CD14-positive monocyte (primary cell): ENCODE measurements at regions not wholly inside any gene's neighbourhood (a gene's known extent, or its start where the extent isn't known, plus 50 kb on each side); places are given as distances from the start of the nearest gene placed in this dataset.

Experiments used
- DNase-seq, 3 donors: peaks; one replicate each; pipeline ENCODE4 v3.0.0-alpha.2; 2011 to 2022
- H2AFZ ChIP-seq: 2 replicates; pipeline ENCODE4 v1.6.0; 2012; ENCODE audit warnings: mild to moderate bottlenecking, low read depth, low read length, inconsistent platforms; ENCODE audit not compliant: insufficient read depth, poor library complexity, severe bottlenecking
- H3K27ac ChIP-seq, 2 donors: 1 replicate in 1 of 2; 2 replicates in 1 of 2; pipeline ENCODE4 v1.5.1; 2012 to 2013; ENCODE audit warnings: low read length in 2 of 2, control low read depth in 1 of 2, inconsistent platforms in 1 of 2, low read depth in 1 of 2, mild to moderate bottlenecking in 1 of 2
- H3K27me3 ChIP-seq, 2 donors: one replicate each; pipeline versions ENCODE4 v1.6.0 to v1.6.1; 2011 to 2013; ENCODE audit warnings: low read length in 2 of 2; ENCODE audit not compliant: control insufficient read depth in 2 of 2, insufficient read depth in 2 of 2
- H3K36me3 ChIP-seq, 2 donors: replicated peaks in 1 of 2; 1 replicate in 1 of 2; 2 replicates in 1 of 2; pipeline versions ENCODE4 v1.5.1 to v1.6.1; 2012 to 2013; ENCODE audit warnings: low read length in 2 of 2, control low read depth in 1 of 2, inconsistent platforms in 1 of 2, mild to moderate bottlenecking in 1 of 2; ENCODE audit not compliant: insufficient read depth in 2 of 2, control insufficient read depth in 1 of 2
- H3K4me1 ChIP-seq, 2 donors: 1 replicate in 1 of 2; 2 replicates in 1 of 2; pipeline versions ENCODE4 v1.5.1 to v1.6.1; 2012 to 2013; ENCODE audit warnings: low read length in 2 of 2, control low read depth in 1 of 2, inconsistent platforms in 1 of 2, mild to moderate bottlenecking in 1 of 2, moderate library complexity in 1 of 2; ENCODE audit not compliant: insufficient read depth in 2 of 2, control insufficient read depth in 1 of 2
- H3K4me2 ChIP-seq: replicated peaks from 2 replicates; pipeline ENCODE3; 2012; ENCODE audit warnings: low read length, moderate library complexity, mild to moderate bottlenecking; ENCODE audit not compliant: poor library complexity, severe bottlenecking; ENCODE audit errors: extremely low read depth
- H3K4me3 ChIP-seq, 3 experiments: fragments of 200-600 bp in 1 of 3; sonication (generic) in 1 of 3; replicated peaks in 1 of 3; 1 replicate in 2 of 3; 2 replicates in 1 of 3; pipeline ENCODE4 v1.5.1; 2011 to 2013; ENCODE audit warnings: low read length in 3 of 3, mild to moderate bottlenecking in 3 of 3, control low read depth in 2 of 3, low read depth in 2 of 3, inconsistent platforms in 1 of 3, moderate library complexity in 1 of 3
- H3K79me2 ChIP-seq: 2 replicates; pipeline ENCODE4 v1.6.0; 2012; ENCODE audit warnings: mild to moderate bottlenecking, control low read depth, inconsistent platforms, low read length, moderate library complexity; ENCODE audit not compliant: insufficient read depth
- H3K9ac ChIP-seq: 2 replicates; pipeline ENCODE4 v1.6.0; 2017; ENCODE audit warnings: low read length, mild to moderate bottlenecking; ENCODE audit not compliant: insufficient read depth, poor library complexity, severe bottlenecking
- H3K9me3 ChIP-seq, 2 donors: replicated peaks in 1 of 2; 1 replicate in 1 of 2; 2 replicates in 1 of 2; pipeline versions ENCODE4 v1.5.1 to v1.6.1; 2012 to 2013; ENCODE audit warnings: low read length in 2 of 2, control low read depth in 1 of 2; ENCODE audit not compliant: control insufficient read depth in 1 of 2, insufficient read depth in 1 of 2
- H4K20me1 ChIP-seq: 2 replicates; pipeline ENCODE4 v1.6.0; 2012; ENCODE audit warnings: mild to moderate bottlenecking, low read length, control low read depth, moderate library complexity; ENCODE audit not compliant: insufficient read depth
- H3K27ac Mint-ChIP-seq, 7 donors: one replicate each; pipeline ENCODE4 v1.8.0; 2020; ENCODE audit warnings: mild to moderate bottlenecking in 7 of 7, mixed read lengths in 7 of 7, moderate library complexity in 6 of 7, inconsistent platforms in 2 of 7
- H3K27me3 Mint-ChIP-seq, 3 donors: one replicate each; pipeline ENCODE4 v1.8.0; 2021 to 2022; ENCODE audit warnings: low read depth in 3 of 3, mild to moderate bottlenecking in 3 of 3, mixed read lengths in 3 of 3, moderate library complexity in 3 of 3, inconsistent platforms in 1 of 3
- H3K36me3 Mint-ChIP-seq, 2 donors: one replicate each; pipeline ENCODE4 v1.8.0; 2020; ENCODE audit warnings: mixed read lengths in 2 of 2, inconsistent platforms in 1 of 2, mild to moderate bottlenecking in 1 of 2
- H3K4me1 Mint-ChIP-seq: one replicate; pipeline ENCODE4 v1.8.0; 2020; ENCODE audit warnings: mild to moderate bottlenecking, mixed read lengths
- H3K4me3 Mint-ChIP-seq, 2 donors: one replicate each; pipeline ENCODE4 v1.8.0; 2020; ENCODE audit warnings: mild to moderate bottlenecking in 2 of 2, mixed read lengths in 2 of 2, moderate library complexity in 1 of 2
- H3K9me3 Mint-ChIP-seq, 7 donors: one replicate each; pipeline ENCODE4 v1.8.0; 2020 to 2022; ENCODE audit warnings: mixed read lengths in 7 of 7, mild to moderate bottlenecking in 6 of 7, moderate library complexity in 6 of 7, inconsistent platforms in 2 of 7
- WGBS: methylation state at CpG from one replicate; pipeline ENCODE4 v1.1.5; 2013; ENCODE audit warnings: missing lambda C conversion rate; ENCODE audit not compliant: insufficient coverage; 5-methylcytosine and 5-hydroxymethylcytosine counted together
- intact Hi-C, 2 donors: fragments of 100-400 bp; cut with micrococcal nuclease; formaldehyde crosslinking; loops; one replicate each; pipeline versions ENCODE4 v1.15.0 to v1.15.1; 2023
- TF ChIP-seq, protein P1 (sequence below): fragments of 200-600 bp; IDR thresholded peaks from one replicate; pipeline ENCODE4 v1.8.0; 2022; ENCODE audit warnings: antibody characterized with exemption, mild to moderate bottlenecking

DNA sequence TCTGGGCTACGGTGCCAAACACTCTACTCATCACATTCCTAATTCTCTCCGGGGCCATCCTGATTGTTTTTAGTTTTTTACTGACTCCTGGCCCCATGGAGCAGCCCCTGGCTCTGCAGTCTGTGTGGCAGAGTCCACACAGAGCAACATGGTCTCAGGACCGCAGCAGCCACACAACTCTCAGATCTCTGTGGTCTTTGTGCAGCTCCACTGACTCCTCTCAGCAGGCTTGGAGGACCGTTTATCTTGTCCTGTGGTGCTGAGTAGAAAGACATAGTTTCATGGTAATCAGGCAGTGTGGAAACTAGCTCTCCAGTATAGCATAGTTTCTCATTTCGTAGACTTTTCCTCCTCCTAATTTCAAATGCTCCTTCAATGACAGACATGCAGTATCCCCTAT is 168.4 kb downstream of the EDN1 start:
- Histone ChIP-seq H3K9me3 (peaks cover 2 to 10% of the 10 kb centered on the region in 2 donors), H3K27ac (no peak overlapping the region), H3K79me2 (no peaks in the 10 kb centered on the region), H3K36me3 (no peaks in the 10 kb centered on the region), H3K9ac (no peak overlapping the region), H4K20me1 (no peaks in the 10 kb centered on the region), H3K27me3 (no peaks in the 10 kb centered on the region), H3K4me2 (no peak overlapping the region), H3K4me3 (no peak overlapping the region), H3K4me1 (no peaks in the 10 kb centered on the region), H2AFZ (no peak overlapping the region)
- Mint-ChIP-seq H3K4me1 (no peaks in the 10 kb centered on the region), H3K27me3 (peaks cover 0 to 1% (median 0%) of the 10 kb centered on the region in 3 donors), H3K4me3 (no peak overlapping the region), H3K36me3 (no peaks in the 10 kb centered on the region), H3K27ac (no peak overlapping the region), H3K9me3 (peaks cover 2 to 17% (median 9%) of the 10 kb centered on the region in 7 donors)
- TF ChIP-seq, protein P1, sequence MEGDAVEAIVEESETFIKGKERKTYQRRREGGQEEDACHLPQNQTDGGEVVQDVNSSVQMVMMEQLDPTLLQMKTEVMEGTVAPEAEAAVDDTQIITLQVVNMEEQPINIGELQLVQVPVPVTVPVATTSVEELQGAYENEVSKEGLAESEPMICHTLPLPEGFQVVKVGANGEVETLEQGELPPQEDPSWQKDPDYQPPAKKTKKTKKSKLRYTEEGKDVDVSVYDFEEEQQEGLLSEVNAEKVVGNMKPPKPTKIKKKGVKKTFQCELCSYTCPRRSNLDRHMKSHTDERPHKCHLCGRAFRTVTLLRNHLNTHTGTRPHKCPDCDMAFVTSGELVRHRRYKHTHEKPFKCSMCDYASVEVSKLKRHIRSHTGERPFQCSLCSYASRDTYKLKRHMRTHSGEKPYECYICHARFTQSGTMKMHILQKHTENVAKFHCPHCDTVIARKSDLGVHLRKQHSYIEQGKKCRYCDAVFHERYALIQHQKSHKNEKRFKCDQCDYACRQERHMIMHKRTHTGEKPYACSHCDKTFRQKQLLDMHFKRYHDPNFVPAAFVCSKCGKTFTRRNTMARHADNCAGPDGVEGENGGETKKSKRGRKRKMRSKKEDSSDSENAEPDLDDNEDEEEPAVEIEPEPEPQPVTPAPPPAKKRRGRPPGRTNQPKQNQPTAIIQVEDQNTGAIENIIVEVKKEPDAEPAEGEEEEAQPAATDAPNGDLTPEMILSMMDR = no peak
- no peak for DNase-seq
- 89% methylated on average over 4 of the region's 5 CpGs for WGBS
- intact Hi-C loops = no loop called here

DNA sequence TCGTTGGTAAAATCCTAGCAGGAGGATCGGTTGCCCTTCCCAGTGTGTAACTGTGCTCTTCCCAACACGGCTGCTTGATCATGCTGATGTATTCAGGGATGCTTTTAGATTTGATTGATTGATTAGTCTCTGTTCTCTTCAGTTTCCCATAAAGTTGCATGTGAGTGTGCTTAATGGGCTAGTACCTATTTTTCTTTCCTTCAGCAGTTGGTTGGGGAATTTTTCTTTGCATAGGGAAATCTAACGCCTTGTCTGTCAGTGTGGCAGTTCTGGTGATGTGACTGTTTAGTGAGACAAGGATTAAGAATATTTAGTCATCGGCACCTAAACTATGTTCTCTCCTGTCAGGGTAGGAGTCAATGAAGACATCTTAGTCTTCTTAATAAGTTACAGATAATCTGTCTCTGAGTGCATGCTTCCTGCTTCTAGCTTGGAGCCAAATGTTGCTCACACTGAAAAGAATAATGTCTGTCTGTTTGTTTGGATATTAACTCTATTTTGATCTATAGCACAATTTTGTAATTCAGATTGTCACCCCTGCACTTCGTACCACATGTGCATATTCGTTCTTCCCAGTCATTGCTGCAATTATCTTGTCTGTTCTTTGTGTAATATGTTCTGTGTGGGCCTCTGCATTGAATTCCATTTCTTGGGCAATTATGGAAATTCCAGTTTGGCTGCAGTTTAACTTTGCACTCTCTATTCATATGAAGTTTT is 169.9 kb downstream of the EDN1 start:
- intact Hi-C loops = no loop called here

More for the DNA sequence above, 169.9 kb downstream of the EDN1 start:
- no peaks in the 10 kb centered on the region for H3K27me3 ChIP-seq
- H3K79me2 ChIP-seq = no peaks in the 10 kb centered on the region
- WGBS = 83% methylated on average over 2 of the region's 7 CpGs
- H4K20me1 ChIP-seq = no peaks in the 10 kb centered on the region
- DNase-seq = no peak
- H3K27me3 Mint-ChIP-seq = peaks cover 0 to 1% (median 0%) of the 10 kb centered on the region in 3 donors
- H3K36me3 ChIP-seq = no peaks in the 10 kb centered on the region
- H3K27ac Mint-ChIP-seq = no peak overlapping the region
- no peaks in the 10 kb centered on the region for H3K36me3 Mint-ChIP-seq
- H3K4me3 ChIP-seq = no peak overlapping the region
- H3K4me1 ChIP-seq = no peaks in the 10 kb centered on the region
- no peak overlapping the region for H2AFZ ChIP-seq
- H3K4me3 Mint-ChIP-seq = no peak overlapping the region
- H3K4me2 ChIP-seq = no peak overlapping the region
- TF ChIP-seq, protein P1 = no peak
- H3K9me3 ChIP-seq = peaks cover 0 to 6% of the 10 kb centered on the region in 2 donors
- no peak overlapping the region for H3K27ac ChIP-seq
- no peaks in the 10 kb centered on the region for H3K4me1 Mint-ChIP-seq
- H3K9ac ChIP-seq = no peak overlapping the region
- H3K9me3 Mint-ChIP-seq = peaks cover 0 to 8% (median under 1%) of the 10 kb centered on the region in 7 donors
